PC-9 (cell line): ENCODE measurements at regions not wholly inside any gene's neighbourhood (a gene's known extent, or its start where the extent isn't known, plus 50 kb on each side); places are given as distances from the start of the nearest gene placed in this dataset.

ENCODE experiments used
- BruUV-seq: library from RNA; stranded (reverse); fragments of 400-500 nt; replicated peaks from 2 replicates; lab custom pipeline; 2021; lab: Mats Ljungman, UMichigan
- CTCF ChIA-PET: fragments of 300-600 bp; sonication (Branson Sonifier 250); formaldehyde crosslinking; loops from one replicate; lab custom pipeline; 2022; ENCODE audit warnings: antibody characterized with exemption; lab: Charles Lee
- POLR2A ChIA-PET: fragments of 300-600 bp; sonication (Branson Sonifier 250); formaldehyde crosslinking; loops from one replicate; lab custom pipeline; 2022; ENCODE audit warnings: antibody characterized with exemption; ENCODE audit not compliant: unreplicated experiment; lab: Charles Lee
- DNase-seq, 2 experiments: peaks; one replicate each; pipeline versions ENCODE4 v3.0.0 to v3.0.0-alpha.2; 2015 to 2022; ENCODE audit warnings: mixed read lengths in 1 of 2
- H2AFZ ChIP-seq: fragments of 200-600 bp; sonication (generic); 2 replicates; pipeline ENCODE4 v1.8.1; 2017; ENCODE audit warnings: antibody characterized with exemption
- H3F3A ChIP-seq: fragments of 200-600 bp; sonication (generic); 2 replicates; pipeline ENCODE4 v1.8.1; 2017; ENCODE audit warnings: antibody characterized with exemption, mild to moderate bottlenecking, low read depth; ENCODE audit not compliant: insufficient read depth
- H3K27ac ChIP-seq: fragments of 200-600 bp; sonication (generic); 2 replicates; pipeline ENCODE4 v1.6.1; 2016; ENCODE audit warnings: mixed run types
- H3K27me3 ChIP-seq: fragments of 200-600 bp; sonication (generic); 2 replicates; pipeline ENCODE4 v1.6.1; 2016; ENCODE audit warnings: low read depth, mixed run types; ENCODE audit not compliant: insufficient read depth
- H3K36me3 ChIP-seq: fragments of 200-600 bp; sonication (generic); 2 replicates; pipeline ENCODE4 v1.6.1; 2016; ENCODE audit warnings: low read depth, mixed run types
- H3K4me1 ChIP-seq: fragments of 200-600 bp; sonication (generic); replicated peaks from 2 replicates; pipeline ENCODE4 v1.6.1; 2016; ENCODE audit warnings: mixed run types; ENCODE audit not compliant: insufficient read depth
- H3K4me2 ChIP-seq: fragments of 200-600 bp; sonication (generic); 2 replicates; pipeline ENCODE4 v1.6.1; 2017; ENCODE audit warnings: mixed run types
- H3K4me3 ChIP-seq: fragments of 200-600 bp; sonication (generic); 2 replicates; pipeline ENCODE4 v1.6.1; 2016; ENCODE audit warnings: mixed run types
- H3K79me2 ChIP-seq: fragments of 200-600 bp; sonication (generic); 2 replicates; pipeline ENCODE4 v1.6.1; 2017; ENCODE audit warnings: low read depth, mixed run types
- H3K9me2 ChIP-seq: fragments of 200-600 bp; sonication (generic); 2 replicates; pipeline ENCODE4 v1.8.1; 2017; ENCODE audit warnings: mild to moderate bottlenecking; ENCODE audit not compliant: insufficient read depth
- H3K9me3 ChIP-seq: fragments of 200-600 bp; sonication (generic); 2 replicates; pipeline ENCODE4 v1.8.1; 2016; ENCODE audit warnings: low read depth; ENCODE audit not compliant: insufficient read depth
- H4K20me1 ChIP-seq: fragments of 200-600 bp; sonication (generic); 2 replicates; pipeline ENCODE4 v1.8.1; 2017; ENCODE audit not compliant: insufficient read depth
- EZH2 ChIP-seq: fragments of 200-600 bp; sonication (generic); IDR thresholded peaks from 2 replicates; pipeline ENCODE4 v1.8.0; 2017; ENCODE audit warnings: antibody characterized with exemption, low read depth
- intact Hi-C: fragments of 100-400 bp; cut with micrococcal nuclease; formaldehyde crosslinking; loops from one replicate; pipeline ENCODE4 v1.10.0; 2022; ENCODE audit not compliant: unreplicated experiment
- TF ChIP-seq, protein P1 (sequence below): fragments of 200-600 bp; sonication (generic); conservative IDR thresholded peaks from 2 replicates; pipeline ENCODE4 v1.6.1; 2017; ENCODE audit warnings: mixed run types, antibody characterized with exemption, mild to moderate bottlenecking, moderate library complexity

DNA sequence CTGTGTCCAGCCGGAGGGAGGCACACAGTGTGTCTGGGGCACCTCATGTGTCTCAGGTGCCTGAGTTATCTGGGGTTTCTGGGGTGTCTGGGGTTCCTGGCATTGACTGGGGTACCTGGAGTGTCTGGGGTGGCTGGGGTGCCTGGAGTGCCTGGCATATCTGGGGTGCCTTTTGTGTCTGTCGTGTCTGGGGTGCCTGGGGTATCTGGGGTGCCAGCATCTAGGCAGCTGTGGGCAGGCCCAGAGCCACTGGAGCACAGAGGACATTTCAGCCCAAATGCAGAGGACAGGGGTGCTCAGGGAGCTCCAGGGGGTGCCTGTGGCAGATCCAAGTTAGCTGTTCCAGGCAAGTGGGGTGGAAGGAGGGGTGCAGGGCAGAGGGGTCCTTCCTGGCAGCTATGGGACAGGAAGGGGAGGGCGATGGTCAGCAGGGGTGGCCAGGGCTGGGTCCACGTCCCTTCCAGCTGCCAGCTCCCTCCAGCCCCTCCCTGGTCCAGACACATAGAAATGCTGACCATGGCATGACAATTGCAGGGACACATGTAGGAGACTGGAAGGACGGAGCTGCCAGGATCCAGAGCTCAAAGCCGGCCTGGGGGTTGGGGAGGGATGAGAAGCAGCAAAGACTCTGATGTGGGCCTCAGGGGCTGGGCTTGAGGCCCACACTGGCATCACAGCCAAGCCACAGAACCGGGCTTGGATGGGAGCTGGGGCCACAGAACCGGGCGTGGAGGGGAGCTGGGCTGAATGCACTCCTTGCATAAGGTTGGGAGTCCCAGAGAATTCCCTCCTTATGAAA, 133.0 kb downstream of the BRD1 start:
- no peak overlapping the region for H2AFZ ChIP-seq
- TF ChIP-seq EZH2, result no peak
- TF ChIP-seq, protein P1, sequence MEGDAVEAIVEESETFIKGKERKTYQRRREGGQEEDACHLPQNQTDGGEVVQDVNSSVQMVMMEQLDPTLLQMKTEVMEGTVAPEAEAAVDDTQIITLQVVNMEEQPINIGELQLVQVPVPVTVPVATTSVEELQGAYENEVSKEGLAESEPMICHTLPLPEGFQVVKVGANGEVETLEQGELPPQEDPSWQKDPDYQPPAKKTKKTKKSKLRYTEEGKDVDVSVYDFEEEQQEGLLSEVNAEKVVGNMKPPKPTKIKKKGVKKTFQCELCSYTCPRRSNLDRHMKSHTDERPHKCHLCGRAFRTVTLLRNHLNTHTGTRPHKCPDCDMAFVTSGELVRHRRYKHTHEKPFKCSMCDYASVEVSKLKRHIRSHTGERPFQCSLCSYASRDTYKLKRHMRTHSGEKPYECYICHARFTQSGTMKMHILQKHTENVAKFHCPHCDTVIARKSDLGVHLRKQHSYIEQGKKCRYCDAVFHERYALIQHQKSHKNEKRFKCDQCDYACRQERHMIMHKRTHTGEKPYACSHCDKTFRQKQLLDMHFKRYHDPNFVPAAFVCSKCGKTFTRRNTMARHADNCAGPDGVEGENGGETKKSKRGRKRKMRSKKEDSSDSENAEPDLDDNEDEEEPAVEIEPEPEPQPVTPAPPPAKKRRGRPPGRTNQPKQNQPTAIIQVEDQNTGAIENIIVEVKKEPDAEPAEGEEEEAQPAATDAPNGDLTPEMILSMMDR, result no peak
- intact Hi-C loops, result no loop called here
- H3F3A ChIP-seq, result no peaks in the 10 kb centered on the region
- no peaks in the 10 kb centered on the region for H3K4me1 ChIP-seq
- H3K4me2 ChIP-seq, result no peak overlapping the region
- CTCF ChIA-PET, result no interaction called here
- POLR2A ChIA-PET, result no interaction called here
- peaks cover 11% of the 10 kb centered on the region for H3K9me3 ChIP-seq
- no peak overlapping the region for H3K4me3 ChIP-seq
- H3K79me2 ChIP-seq, result no peaks in the 10 kb centered on the region
- no peaks in the 10 kb centered on the region for H3K9me2 ChIP-seq
- H4K20me1 ChIP-seq, result no peaks in the 10 kb centered on the region; the same call in 1 of the 2 replicates
- DNase-seq, result no peak
- peaks cover 97% of the 10 kb centered on the region for H3K27me3 ChIP-seq
- H3K36me3 ChIP-seq, result no peaks in the 10 kb centered on the region
- no peak overlapping the region for H3K27ac ChIP-seq
- BruUV-seq, result no TSS peak

DNA sequence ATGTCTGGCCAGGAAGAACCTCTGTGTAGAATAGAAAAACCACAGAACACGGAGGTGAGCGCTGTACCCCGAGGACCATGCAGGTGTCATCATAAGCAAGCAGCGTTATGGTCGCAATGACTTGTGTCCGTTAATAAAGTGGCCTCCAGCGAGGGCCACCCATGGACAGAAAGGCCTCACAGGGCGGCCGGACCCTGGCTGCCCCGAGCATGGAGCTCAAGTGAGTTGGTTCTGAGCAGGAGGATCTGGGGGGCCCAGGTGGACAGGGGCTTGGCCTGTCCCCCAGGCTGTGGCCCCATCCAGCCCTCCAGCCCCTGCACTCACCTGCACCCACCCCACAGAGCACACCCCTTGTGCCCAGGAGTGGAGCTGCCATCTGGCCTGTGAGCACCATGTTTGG, 133.8 kb downstream of the BRD1 start:
- no peak overlapping the region for H3K4me2 ChIP-seq
- H3K79me2 ChIP-seq, result no peaks in the 10 kb centered on the region
- H3K9me2 ChIP-seq, result no peaks in the 10 kb centered on the region
- no peaks in the 10 kb centered on the region for H3F3A ChIP-seq
- TF ChIP-seq, protein P1, result no peak
- TF ChIP-seq EZH2, result no peak
- ChIA-PET CTCF (no interaction called here), POLR2A (no interaction called here)
- H3K27me3 ChIP-seq, result peaks cover 97% of the 10 kb centered on the region
- H3K4me1 ChIP-seq, result no peaks in the 10 kb centered on the region
- no TSS peak for BruUV-seq
- no peak for DNase-seq
- H3K36me3 ChIP-seq, result no peaks in the 10 kb centered on the region
- no peak overlapping the region for H2AFZ ChIP-seq
- H3K4me3 ChIP-seq, result no peak overlapping the region
- peaks cover 11% of the 10 kb centered on the region for H3K9me3 ChIP-seq
- H3K27ac ChIP-seq, result no peak overlapping the region
- intact Hi-C loops, result no loop called here
- H4K20me1 ChIP-seq, result no peaks in the 10 kb centered on the region; the same call in 1 of the 2 replicates

DNA sequence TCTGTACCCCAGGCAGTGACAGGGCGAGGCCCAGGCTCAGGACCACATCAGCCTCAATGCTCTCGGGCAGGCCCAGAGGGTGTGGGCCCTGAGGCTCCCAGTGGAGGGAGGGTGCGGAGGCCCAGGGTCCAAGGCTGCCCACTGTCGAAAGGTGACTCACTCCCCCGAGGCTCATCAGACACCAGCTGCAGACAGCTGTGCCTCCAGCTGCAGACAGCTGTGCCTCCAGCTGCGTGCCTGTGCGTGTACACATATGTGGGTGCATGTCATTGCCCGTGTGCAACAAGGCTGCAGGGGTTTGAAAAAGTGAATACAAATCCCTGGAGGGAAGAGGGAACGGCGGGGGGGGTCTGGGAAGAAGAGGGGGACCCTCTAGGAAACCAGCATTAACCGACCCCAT, 134.3 kb downstream of the BRD1 start:
- Histone ChIP-seq H3F3A (no peaks in the 10 kb centered on the region), H3K4me2 (no peak overlapping the region), H3K9me3 (peaks cover 11% of the 10 kb centered on the region), H3K36me3 (no peaks in the 10 kb centered on the region), H3K9me2 (no peaks in the 10 kb centered on the region), H3K4me3 (no peak overlapping the region), H3K4me1 (no peaks in the 10 kb centered on the region), H3K27ac (no peak overlapping the region), H3K79me2 (no peaks in the 10 kb centered on the region), H3K27me3 (peaks cover 97% of the 10 kb centered on the region), H4K20me1 (no peaks in the 10 kb centered on the region; the same call in 1 of the 2 replicates), H2AFZ (no peak overlapping the region)
- TF ChIP-seq, protein P1, result no peak
- TF ChIP-seq EZH2, result no peak
- intact Hi-C loops, result no loop called here
- DNase-seq, result no peak
- CTCF ChIA-PET, result no interaction called here
- no TSS peak for BruUV-seq
- POLR2A ChIA-PET, result no interaction called here
